WTC11 (cell line): ENCODE measurements at regions not wholly inside any gene's neighbourhood (a gene's known extent, or its start where the extent isn't known, plus 50 kb on each side); places are given as distances from the start of the nearest gene placed in this dataset.

ENCODE experiments used
- ATAC-seq: fragments of 200-7000 bp; cut with Tn5 transposase; 2 replicates; pipeline ENCODE4 v1.10.0; 2021; ENCODE audit warnings: mild to moderate bottlenecking, moderate library complexity
- CTCF ChIA-PET: fragments of 300-600 bp; sonication (Branson Sonifier 250); formaldehyde crosslinking; loops from one replicate; lab custom pipeline; 2021; ENCODE audit warnings: antibody characterized with exemption; lab: Charles Lee
- POLR2A ChIA-PET: fragments of 350-600 bp; sonication (Branson Sonifier 250); formaldehyde crosslinking; loops from one replicate; lab custom pipeline; 2021; ENCODE audit warnings: antibody characterized with exemption; lab: Charles Lee
- DNase-seq: peaks from one replicate; pipeline ENCODE4 v3.0.0; 2021; ENCODE audit warnings: low spot score
- H3K27ac Mint-ChIP-seq: 2 replicates; pipeline ENCODE4 v1.8.0; 2021; ENCODE audit warnings: mixed read lengths
- H3K27me3 Mint-ChIP-seq: 2 replicates; pipeline ENCODE4 v1.8.0; 2021; ENCODE audit warnings: low read depth, mild to moderate bottlenecking, moderate library complexity, mixed read lengths
- H3K36me3 Mint-ChIP-seq: 2 replicates; pipeline ENCODE4 v1.8.0; 2021; ENCODE audit warnings: mixed read lengths
- H3K4me1 Mint-ChIP-seq: 2 replicates; pipeline ENCODE4 v1.8.0; 2022; ENCODE audit warnings: mixed read lengths
- H3K4me3 Mint-ChIP-seq: 2 replicates; pipeline ENCODE4 v1.8.0; 2021; ENCODE audit warnings: mild to moderate bottlenecking, moderate library complexity, mixed read lengths
- H3K9me3 Mint-ChIP-seq: 2 replicates; pipeline ENCODE4 v1.8.0; 2021; ENCODE audit warnings: mixed read lengths
- CREB1 ChIP-seq: sonication (generic); formaldehyde crosslinking; IDR thresholded peaks from 2 replicates; pipeline ENCODE4 v1.8.0; 2023; ENCODE audit warnings: mild to moderate bottlenecking, missing genetic modification reagents
- ELF4 ChIP-seq: sonication (generic); formaldehyde crosslinking; IDR thresholded peaks from 2 replicates; pipeline ENCODE4 v1.8.1; 2022; ENCODE audit warnings: low read depth, mild to moderate bottlenecking, moderate library complexity, missing genetic modification reagents
- FOXJ3 ChIP-seq: sonication (generic); formaldehyde crosslinking; IDR thresholded peaks from 2 replicates; pipeline ENCODE4 v1.9.0; 2021; ENCODE audit warnings: missing genetic modification reagents, mild to moderate bottlenecking, borderline replicate concordance
- FOXP1 ChIP-seq: sonication (generic); formaldehyde crosslinking; IDR thresholded peaks from 2 replicates; pipeline ENCODE4 v1.8.0; 2022; ENCODE audit warnings: missing genetic modification reagents, mild to moderate bottlenecking, moderate library complexity, borderline replicate concordance
- NFE2L1 ChIP-seq: sonication (generic); formaldehyde crosslinking; IDR thresholded peaks from 2 replicates; pipeline ENCODE4 v1.8.1; 2023; ENCODE audit warnings: missing genetic modification reagents
- NR2C2 ChIP-seq: sonication (generic); formaldehyde crosslinking; IDR thresholded peaks from 2 replicates; pipeline ENCODE4 v1.8.0; 2022; ENCODE audit warnings: mild to moderate bottlenecking, missing genetic modification reagents
- RELA ChIP-seq: sonication (generic); formaldehyde crosslinking; IDR thresholded peaks from 2 replicates; pipeline ENCODE4 v1.8.1; 2022; ENCODE audit warnings: missing genetic modification reagents, mild to moderate bottlenecking, borderline replicate concordance
- TEAD1 ChIP-seq: sonication (generic); formaldehyde crosslinking; IDR thresholded peaks from 2 replicates; pipeline ENCODE4 v1.8.0; 2022; ENCODE audit warnings: mild to moderate bottlenecking, missing genetic modification reagents
- ZNF396 ChIP-seq: fragments of 250-450 bp; sonication (Bioruptor Pico); IDR thresholded peaks from 2 replicates; pipeline ENCODE4 v1.8.0; 2021; ENCODE audit warnings: mild to moderate bottlenecking, moderate library complexity, borderline replicate concordance
- ZNF416 ChIP-seq: fragments of 250-450 bp; sonication (Bioruptor Pico); IDR thresholded peaks from 2 replicates; pipeline ENCODE4 v1.9.0; 2021; ENCODE audit warnings: mild to moderate bottlenecking, inconsistent platforms
- TF ChIP-seq, protein P1 (sequence below): sonication (generic); formaldehyde crosslinking; IDR thresholded peaks from 2 replicates; pipeline ENCODE4 v1.8.0; 2022; ENCODE audit warnings: missing genetic modification reagents
- TF ChIP-seq, protein P2 (sequence below): sonication (generic); formaldehyde crosslinking; IDR thresholded peaks from 2 replicates; pipeline ENCODE4 v1.8.0; 2023; ENCODE audit warnings: mild to moderate bottlenecking, missing genetic modification reagents
- TF ChIP-seq, protein P3 (sequence below): sonication (generic); formaldehyde crosslinking; IDR thresholded peaks from 2 replicates; pipeline ENCODE4 v1.8.1; 2023; ENCODE audit warnings: mild to moderate bottlenecking, missing genetic modification reagents
- TF ChIP-seq, protein P4 (sequence below): sonication (generic); formaldehyde crosslinking; IDR thresholded peaks from 2 replicates; pipeline ENCODE4 v1.8.0; 2022; ENCODE audit warnings: mild to moderate bottlenecking, missing genetic modification reagents
- TF ChIP-seq, protein P5 (sequence below): sonication (generic); formaldehyde crosslinking; IDR thresholded peaks from 2 replicates; pipeline ENCODE4 v1.8.1; 2022; ENCODE audit warnings: mild to moderate bottlenecking, missing genetic modification reagents, moderate library complexity, borderline replicate concordance
- TF ChIP-seq, protein P6 (sequence below): sonication (generic); formaldehyde crosslinking; IDR thresholded peaks from 2 replicates; pipeline ENCODE4 v1.8.1; 2023; ENCODE audit warnings: mild to moderate bottlenecking, missing genetic modification reagents, moderate library complexity
- TF ChIP-seq, protein P7 (sequence below): fragments of 250-450 bp; sonication (Bioruptor Pico); IDR thresholded peaks from 2 replicates; pipeline ENCODE4 v2.1.2; 2022; ENCODE audit warnings: mild to moderate bottlenecking, moderate library complexity
- TF ChIP-seq, protein P8 (sequence below): sonication (generic); formaldehyde crosslinking; IDR thresholded peaks from 2 replicates; pipeline ENCODE4 v1.8.1; 2022; ENCODE audit warnings: mild to moderate bottlenecking, moderate library complexity, missing genetic modification reagents
- TF ChIP-seq, protein P9 (sequence below): fragments of 200-600 bp; IDR thresholded peaks from 2 replicates; pipeline ENCODE4 v1.8.0; 2022; ENCODE audit warnings: antibody characterized with exemption

DNA sequence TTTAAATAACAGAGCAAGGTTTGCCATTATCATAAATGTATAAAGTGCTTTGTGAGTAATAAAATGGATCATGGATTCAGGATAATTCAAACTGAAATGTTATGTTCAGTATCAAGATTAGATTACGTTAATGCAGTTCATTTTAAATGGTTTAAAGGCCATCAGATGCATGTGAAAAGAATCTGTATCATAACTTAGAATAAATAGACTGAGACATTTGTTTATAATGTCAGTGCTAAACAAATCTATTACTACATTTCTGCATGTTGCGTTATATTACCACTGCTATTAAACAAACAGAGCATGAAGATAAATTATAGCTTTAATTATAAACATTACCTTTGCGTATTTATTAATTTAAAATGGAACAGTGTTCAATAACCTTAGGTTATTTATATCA lies 160.2 kb downstream of the TOX3 start:
- Mint-ChIP-seq H3K4me1 (peaks cover 16% of the 10 kb centered on the region), H3K36me3 (no peaks in the 10 kb centered on the region), H3K9me3 (no peaks in the 10 kb centered on the region), H3K27ac (no peak overlapping the region), H3K4me3 (no peak overlapping the region)
- DNase-seq (no peak), ATAC-seq (no peak)
- POLR2A ChIA-PET, result no interaction called here
- no peak for TF ChIP-seq CREB1 (CRISPR knock-in tag)
- TF ChIP-seq FOXP1, result no peak
- TF ChIP-seq, protein P1, sequence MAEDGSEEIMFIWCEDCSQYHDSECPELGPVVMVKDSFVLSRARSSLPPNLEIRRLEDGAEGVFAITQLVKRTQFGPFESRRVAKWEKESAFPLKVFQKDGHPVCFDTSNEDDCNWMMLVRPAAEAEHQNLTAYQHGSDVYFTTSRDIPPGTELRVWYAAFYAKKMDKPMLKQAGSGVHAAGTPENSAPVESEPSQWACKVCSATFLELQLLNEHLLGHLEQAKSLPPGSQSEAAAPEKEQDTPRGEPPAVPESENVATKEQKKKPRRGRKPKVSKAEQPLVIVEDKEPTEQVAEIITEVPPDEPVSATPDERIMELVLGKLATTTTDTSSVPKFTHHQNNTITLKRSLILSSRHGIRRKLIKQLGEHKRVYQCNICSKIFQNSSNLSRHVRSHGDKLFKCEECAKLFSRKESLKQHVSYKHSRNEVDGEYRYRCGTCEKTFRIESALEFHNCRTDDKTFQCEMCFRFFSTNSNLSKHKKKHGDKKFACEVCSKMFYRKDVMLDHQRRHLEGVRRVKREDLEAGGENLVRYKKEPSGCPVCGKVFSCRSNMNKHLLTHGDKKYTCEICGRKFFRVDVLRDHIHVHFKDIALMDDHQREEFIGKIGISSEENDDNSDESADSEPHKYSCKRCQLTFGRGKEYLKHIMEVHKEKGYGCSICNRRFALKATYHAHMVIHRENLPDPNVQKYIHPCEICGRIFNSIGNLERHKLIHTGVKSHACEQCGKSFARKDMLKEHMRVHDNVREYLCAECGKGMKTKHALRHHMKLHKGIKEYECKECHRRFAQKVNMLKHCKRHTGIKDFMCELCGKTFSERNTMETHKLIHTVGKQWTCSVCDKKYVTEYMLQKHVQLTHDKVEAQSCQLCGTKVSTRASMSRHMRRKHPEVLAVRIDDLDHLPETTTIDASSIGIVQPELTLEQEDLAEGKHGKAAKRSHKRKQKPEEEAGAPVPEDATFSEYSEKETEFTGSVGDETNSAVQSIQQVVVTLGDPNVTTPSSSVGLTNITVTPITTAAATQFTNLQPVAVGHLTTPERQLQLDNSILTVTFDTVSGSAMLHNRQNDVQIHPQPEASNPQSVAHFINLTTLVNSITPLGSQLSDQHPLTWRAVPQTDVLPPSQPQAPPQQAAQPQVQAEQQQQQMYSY (CRISPR knock-in tag), result no peak
- no peak for TF ChIP-seq ZNF396 (CRISPR knock-in tag)
- TF ChIP-seq, protein P2, sequence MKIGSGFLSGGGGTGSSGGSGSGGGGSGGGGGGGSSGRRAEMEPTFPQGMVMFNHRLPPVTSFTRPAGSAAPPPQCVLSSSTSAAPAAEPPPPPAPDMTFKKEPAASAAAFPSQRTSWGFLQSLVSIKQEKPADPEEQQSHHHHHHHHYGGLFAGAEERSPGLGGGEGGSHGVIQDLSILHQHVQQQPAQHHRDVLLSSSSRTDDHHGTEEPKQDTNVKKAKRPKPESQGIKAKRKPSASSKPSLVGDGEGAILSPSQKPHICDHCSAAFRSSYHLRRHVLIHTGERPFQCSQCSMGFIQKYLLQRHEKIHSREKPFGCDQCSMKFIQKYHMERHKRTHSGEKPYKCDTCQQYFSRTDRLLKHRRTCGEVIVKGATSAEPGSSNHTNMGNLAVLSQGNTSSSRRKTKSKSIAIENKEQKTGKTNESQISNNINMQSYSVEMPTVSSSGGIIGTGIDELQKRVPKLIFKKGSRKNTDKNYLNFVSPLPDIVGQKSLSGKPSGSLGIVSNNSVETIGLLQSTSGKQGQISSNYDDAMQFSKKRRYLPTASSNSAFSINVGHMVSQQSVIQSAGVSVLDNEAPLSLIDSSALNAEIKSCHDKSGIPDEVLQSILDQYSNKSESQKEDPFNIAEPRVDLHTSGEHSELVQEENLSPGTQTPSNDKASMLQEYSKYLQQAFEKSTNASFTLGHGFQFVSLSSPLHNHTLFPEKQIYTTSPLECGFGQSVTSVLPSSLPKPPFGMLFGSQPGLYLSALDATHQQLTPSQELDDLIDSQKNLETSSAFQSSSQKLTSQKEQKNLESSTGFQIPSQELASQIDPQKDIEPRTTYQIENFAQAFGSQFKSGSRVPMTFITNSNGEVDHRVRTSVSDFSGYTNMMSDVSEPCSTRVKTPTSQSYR (CRISPR knock-in tag), result no peak
- no peak for TF ChIP-seq ZNF416 (CRISPR knock-in tag)
- TF ChIP-seq, protein P3, sequence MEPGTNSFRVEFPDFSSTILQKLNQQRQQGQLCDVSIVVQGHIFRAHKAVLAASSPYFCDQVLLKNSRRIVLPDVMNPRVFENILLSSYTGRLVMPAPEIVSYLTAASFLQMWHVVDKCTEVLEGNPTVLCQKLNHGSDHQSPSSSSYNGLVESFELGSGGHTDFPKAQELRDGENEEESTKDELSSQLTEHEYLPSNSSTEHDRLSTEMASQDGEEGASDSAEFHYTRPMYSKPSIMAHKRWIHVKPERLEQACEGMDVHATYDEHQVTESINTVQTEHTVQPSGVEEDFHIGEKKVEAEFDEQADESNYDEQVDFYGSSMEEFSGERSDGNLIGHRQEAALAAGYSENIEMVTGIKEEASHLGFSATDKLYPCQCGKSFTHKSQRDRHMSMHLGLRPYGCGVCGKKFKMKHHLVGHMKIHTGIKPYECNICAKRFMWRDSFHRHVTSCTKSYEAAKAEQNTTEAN (CRISPR knock-in tag), result no peak
- TF ChIP-seq RELA, result no peak
- TF ChIP-seq, protein P4, sequence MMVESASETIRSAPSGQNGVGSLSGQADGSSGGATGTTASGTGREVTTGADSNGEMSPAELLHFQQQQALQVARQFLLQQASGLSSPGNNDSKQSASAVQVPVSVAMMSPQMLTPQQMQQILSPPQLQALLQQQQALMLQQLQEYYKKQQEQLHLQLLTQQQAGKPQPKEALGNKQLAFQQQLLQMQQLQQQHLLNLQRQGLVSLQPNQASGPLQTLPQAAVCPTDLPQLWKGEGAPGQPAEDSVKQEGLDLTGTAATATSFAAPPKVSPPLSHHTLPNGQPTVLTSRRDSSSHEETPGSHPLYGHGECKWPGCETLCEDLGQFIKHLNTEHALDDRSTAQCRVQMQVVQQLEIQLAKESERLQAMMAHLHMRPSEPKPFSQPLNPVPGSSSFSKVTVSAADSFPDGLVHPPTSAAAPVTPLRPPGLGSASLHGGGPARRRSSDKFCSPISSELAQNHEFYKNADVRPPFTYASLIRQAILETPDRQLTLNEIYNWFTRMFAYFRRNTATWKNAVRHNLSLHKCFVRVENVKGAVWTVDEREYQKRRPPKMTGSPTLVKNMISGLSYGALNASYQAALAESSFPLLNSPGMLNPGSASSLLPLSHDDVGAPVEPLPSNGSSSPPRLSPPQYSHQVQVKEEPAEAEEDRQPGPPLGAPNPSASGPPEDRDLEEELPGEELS (CRISPR knock-in tag), result no peak
- TF ChIP-seq FOXJ3 (CRISPR knock-in tag), result no peak
- TF ChIP-seq, all 79 proteins: peak for 0
- CTCF ChIA-PET, result interaction anchor here (0.6 kb wide), 1 partner anchor 17 kb away, joined by 3 read pairs; no protein-coding TSS in a partner anchor
- H3K27me3 Mint-ChIP-seq, result no peaks in the 10 kb centered on the region

DNA sequence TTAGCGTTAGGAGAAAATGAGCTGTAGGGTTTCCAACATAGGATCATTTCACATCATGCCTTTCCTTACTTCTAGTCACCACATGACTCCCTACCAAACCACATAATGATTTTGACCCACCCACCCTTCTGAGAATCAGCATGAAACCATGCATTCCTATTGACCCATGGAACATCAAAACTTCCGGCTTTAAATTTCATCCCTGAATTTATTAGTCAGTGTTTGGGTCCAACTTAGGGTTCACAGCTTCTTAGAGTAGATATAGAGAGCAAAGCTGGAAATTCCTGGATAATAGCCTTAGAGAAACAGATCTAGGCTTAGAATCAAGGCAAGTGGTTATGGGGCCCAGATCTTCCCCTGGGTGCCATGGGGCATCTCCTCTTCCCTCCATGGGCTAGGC lies 162.6 kb downstream of the TOX3 start:
- no peaks in the 10 kb centered on the region for H3K36me3 Mint-ChIP-seq
- ATAC-seq, result no peak
- no peaks in the 10 kb centered on the region for H3K27me3 Mint-ChIP-seq
- peaks cover 16% of the 10 kb centered on the region for H3K4me1 Mint-ChIP-seq
- no peak for DNase-seq
- H3K4me3 Mint-ChIP-seq, result no peak overlapping the region
- POLR2A ChIA-PET, result no interaction called here
- CTCF ChIA-PET, result no interaction called here
- no peaks in the 10 kb centered on the region for H3K9me3 Mint-ChIP-seq
- no peak overlapping the region for H3K27ac Mint-ChIP-seq
- TF ChIP-seq, protein P5, sequence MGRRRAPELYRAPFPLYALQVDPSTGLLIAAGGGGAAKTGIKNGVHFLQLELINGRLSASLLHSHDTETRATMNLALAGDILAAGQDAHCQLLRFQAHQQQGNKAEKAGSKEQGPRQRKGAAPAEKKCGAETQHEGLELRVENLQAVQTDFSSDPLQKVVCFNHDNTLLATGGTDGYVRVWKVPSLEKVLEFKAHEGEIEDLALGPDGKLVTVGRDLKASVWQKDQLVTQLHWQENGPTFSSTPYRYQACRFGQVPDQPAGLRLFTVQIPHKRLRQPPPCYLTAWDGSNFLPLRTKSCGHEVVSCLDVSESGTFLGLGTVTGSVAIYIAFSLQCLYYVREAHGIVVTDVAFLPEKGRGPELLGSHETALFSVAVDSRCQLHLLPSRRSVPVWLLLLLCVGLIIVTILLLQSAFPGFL (CRISPR knock-in tag), result no peak
- TF ChIP-seq ZNF416 (CRISPR knock-in tag) (no peak), NR2C2 (CRISPR knock-in tag) (no peak), TEAD1 (CRISPR knock-in tag) (no peak), NFE2L1 (no peak), ELF4 (CRISPR knock-in tag) (no peak)
- TF ChIP-seq, protein P6, sequence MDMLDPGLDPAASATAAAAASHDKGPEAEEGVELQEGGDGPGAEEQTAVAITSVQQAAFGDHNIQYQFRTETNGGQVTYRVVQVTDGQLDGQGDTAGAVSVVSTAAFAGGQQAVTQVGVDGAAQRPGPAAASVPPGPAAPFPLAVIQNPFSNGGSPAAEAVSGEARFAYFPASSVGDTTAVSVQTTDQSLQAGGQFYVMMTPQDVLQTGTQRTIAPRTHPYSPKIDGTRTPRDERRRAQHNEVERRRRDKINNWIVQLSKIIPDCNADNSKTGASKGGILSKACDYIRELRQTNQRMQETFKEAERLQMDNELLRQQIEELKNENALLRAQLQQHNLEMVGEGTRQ (CRISPR knock-in tag), result no peak
- TF ChIP-seq, protein P7, sequence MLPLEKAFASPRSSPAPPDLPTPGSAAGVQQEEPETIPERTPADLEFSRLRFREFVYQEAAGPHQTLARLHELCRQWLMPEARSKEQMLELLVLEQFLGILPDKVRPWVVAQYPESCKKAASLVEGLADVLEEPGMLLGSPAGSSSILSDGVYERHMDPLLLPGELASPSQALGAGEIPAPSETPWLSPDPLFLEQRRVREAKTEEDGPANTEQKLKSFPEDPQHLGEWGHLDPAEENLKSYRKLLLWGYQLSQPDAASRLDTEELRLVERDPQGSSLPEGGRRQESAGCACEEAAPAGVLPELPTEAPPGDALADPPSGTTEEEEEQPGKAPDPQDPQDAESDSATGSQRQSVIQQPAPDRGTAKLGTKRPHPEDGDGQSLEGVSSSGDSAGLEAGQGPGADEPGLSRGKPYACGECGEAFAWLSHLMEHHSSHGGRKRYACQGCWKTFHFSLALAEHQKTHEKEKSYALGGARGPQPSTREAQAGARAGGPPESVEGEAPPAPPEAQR (CRISPR knock-in tag), result no peak
- TF ChIP-seq, protein P8, sequence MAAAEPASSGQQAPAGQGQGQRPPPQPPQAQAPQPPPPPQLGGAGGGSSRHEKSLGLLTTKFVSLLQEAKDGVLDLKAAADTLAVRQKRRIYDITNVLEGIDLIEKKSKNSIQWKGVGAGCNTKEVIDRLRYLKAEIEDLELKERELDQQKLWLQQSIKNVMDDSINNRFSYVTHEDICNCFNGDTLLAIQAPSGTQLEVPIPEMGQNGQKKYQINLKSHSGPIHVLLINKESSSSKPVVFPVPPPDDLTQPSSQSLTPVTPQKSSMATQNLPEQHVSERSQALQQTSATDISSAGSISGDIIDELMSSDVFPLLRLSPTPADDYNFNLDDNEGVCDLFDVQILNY (CRISPR knock-in tag), result no peak
- TF ChIP-seq, protein P9, sequence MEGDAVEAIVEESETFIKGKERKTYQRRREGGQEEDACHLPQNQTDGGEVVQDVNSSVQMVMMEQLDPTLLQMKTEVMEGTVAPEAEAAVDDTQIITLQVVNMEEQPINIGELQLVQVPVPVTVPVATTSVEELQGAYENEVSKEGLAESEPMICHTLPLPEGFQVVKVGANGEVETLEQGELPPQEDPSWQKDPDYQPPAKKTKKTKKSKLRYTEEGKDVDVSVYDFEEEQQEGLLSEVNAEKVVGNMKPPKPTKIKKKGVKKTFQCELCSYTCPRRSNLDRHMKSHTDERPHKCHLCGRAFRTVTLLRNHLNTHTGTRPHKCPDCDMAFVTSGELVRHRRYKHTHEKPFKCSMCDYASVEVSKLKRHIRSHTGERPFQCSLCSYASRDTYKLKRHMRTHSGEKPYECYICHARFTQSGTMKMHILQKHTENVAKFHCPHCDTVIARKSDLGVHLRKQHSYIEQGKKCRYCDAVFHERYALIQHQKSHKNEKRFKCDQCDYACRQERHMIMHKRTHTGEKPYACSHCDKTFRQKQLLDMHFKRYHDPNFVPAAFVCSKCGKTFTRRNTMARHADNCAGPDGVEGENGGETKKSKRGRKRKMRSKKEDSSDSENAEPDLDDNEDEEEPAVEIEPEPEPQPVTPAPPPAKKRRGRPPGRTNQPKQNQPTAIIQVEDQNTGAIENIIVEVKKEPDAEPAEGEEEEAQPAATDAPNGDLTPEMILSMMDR, result no peak
